HG03469 (cell line): ENCODE measurements at regions not wholly inside any gene's neighbourhood (a gene's known extent, or its start where the extent isn't known, plus 50 kb on each side); places are given as distances from the start of the nearest gene placed in this dataset.
"Not testable (repeated sequence)": the region's sequence is repeated elsewhere in the genome, so short reads cannot be mapped to it uniquely, and the experiment has no call there.

Experiments
- ATAC-seq: cut with Tn5 transposase; IDR thresholded peaks from one replicate; pipeline ENCODE4 v1.9.1; 2021; ENCODE audit warnings: mild to moderate bottlenecking, moderate library complexity, moderate number of reproducible peaks; ENCODE audit not compliant: unreplicated experiment

- ATAC-seq, result no peak
These were observed 155.7 kb upstream of the JADE1 start for GRCh38 chr4:128653527-128654444.

- ATAC-seq, result no peak
These were observed 159.8 kb upstream of the JADE1 start for GRCh38 chr4:128649575-128650205.

GRCh38 chr4:128649161-128649560 lies 160.3 kb upstream of the JADE1 start:
- no peak for ATAC-seq

GRCh38 chr4:128648021-128648420 lies 161.5 kb upstream of the JADE1 start:
- no peak for ATAC-seq

- ATAC-seq, result not testable (repeated sequence)
These were observed 162.6 kb upstream of the JADE1 start for GRCh38 chr4:128646893-128647292.

- ATAC-seq, result not testable (repeated sequence)
These were observed 164.5 kb upstream of the JADE1 start for GRCh38 chr4:128644693-128645654.

- ATAC-seq, result not testable (repeated sequence)
These were observed 165.4 kb upstream of the JADE1 start for GRCh38 chr4:128644107-128644506.

GRCh38 chr4:128641566-128641965 lies 167.9 kb upstream of the JADE1 start:
- ATAC-seq, result not testable (repeated sequence)

GRCh38 chr4:128639541-128640270 lies 169.8 kb upstream of the JADE1 start:
- ATAC-seq, result no peak

- no peak for ATAC-seq
These were observed 172.6 kb upstream of the JADE1 start for GRCh38 chr4:128636906-128637305.

- ATAC-seq, result no peak
These were observed 173.4 kb upstream of the JADE1 start for GRCh38 chr4:128635955-128636560.

- ATAC-seq, result no peak
These were observed 174.2 kb upstream of the JADE1 start for GRCh38 chr4:128635141-128635954.

- ATAC-seq, result no peak
These were observed 176.4 kb upstream of the JADE1 start for GRCh38 chr4:128633067-128633466.

GRCh38 chr4:128630871-128631270 lies 178.6 kb upstream of the JADE1 start:
- no peak for ATAC-seq

GRCh38 chr4:128623508-128624215 lies 185.8 kb upstream of the JADE1 start:
- no peak for ATAC-seq

GRCh38 chr4:128620279-128620965 lies 189.1 kb upstream of the JADE1 start:
- ATAC-seq, result not testable (repeated sequence)

GRCh38 chr4:128615197-128615596 lies 194.3 kb upstream of the JADE1 start:
- ATAC-seq, result no peak

- ATAC-seq, result no peak
These were observed 201.5 kb upstream of the JADE1 start for GRCh38 chr4:128608006-128608405.
